ENCODE measurements at regions not wholly inside any gene's neighbourhood (a gene's known extent, or its start where the extent isn't known, plus 50 kb on each side); places are given as distances from the start of the nearest gene placed in this dataset.
"Not testable (repeated sequence)": the region's sequence is repeated elsewhere in the genome, so short reads cannot be mapped to it uniquely, and the experiment has no call there.

DNA sequence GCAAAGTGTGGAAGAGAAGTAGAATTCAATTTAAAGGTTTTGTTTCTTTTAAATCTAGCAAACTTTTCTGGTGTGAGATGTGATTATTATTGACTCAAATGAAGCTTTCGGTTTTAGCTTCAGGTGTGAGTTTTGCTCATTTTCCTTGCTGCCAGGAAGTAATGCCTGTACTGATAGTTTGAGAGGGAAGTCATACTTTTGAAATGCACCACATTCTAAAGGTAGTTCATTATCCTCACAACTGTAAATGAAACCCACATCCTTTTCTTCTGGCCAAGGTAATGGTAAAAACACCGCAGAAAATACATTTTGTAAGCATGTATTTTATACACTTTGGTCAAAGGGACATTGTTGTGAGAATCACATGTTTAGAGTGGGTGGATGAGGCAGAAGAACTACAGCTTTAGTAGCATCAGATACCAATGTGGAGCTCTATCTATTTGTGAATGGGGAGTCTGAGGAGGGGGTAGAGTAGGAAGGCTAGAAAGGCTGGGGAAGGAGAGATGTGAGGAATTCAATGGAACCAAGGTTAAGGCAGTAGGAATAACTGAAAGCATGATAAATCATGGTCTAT lies 167.0 kb upstream of the CDKN2B start:
- H3K4me1 Mint-ChIP-seq (ENCODE audit: low read depth, unreplicated experiment): peaks cover 3% of the 10 kb centered on the region
- no TSS peak for BruUV-seq (replicated peaks)
- TF ChIP-seq, protein P1, sequence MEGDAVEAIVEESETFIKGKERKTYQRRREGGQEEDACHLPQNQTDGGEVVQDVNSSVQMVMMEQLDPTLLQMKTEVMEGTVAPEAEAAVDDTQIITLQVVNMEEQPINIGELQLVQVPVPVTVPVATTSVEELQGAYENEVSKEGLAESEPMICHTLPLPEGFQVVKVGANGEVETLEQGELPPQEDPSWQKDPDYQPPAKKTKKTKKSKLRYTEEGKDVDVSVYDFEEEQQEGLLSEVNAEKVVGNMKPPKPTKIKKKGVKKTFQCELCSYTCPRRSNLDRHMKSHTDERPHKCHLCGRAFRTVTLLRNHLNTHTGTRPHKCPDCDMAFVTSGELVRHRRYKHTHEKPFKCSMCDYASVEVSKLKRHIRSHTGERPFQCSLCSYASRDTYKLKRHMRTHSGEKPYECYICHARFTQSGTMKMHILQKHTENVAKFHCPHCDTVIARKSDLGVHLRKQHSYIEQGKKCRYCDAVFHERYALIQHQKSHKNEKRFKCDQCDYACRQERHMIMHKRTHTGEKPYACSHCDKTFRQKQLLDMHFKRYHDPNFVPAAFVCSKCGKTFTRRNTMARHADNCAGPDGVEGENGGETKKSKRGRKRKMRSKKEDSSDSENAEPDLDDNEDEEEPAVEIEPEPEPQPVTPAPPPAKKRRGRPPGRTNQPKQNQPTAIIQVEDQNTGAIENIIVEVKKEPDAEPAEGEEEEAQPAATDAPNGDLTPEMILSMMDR (IDR thresholded peaks at IDR 0.05; ENCODE audit: unreplicated experiment): no peak
- intact Hi-C loops (cut with micrococcal nuclease; ENCODE audit: unreplicated experiment): no loop called here
- DNase-seq: no peak
- no peaks in the 10 kb centered on the region for H3K27me3 Mint-ChIP-seq (ENCODE audit: unreplicated experiment)
- H3K4me3 Mint-ChIP-seq (ENCODE audit: low read depth, unreplicated experiment): no peak overlapping the region
- CTCF ChIA-PET: no interaction called here
- H3K27ac Mint-ChIP-seq (ENCODE audit: unreplicated experiment): no peak overlapping the region
- H3K36me3 Mint-ChIP-seq (ENCODE audit: insufficient read depth, unreplicated experiment): no peaks in the 10 kb centered on the region
- peaks cover 5% of the 10 kb centered on the region for H3K9me3 Mint-ChIP-seq (ENCODE audit: low read depth, unreplicated experiment)

DNA sequence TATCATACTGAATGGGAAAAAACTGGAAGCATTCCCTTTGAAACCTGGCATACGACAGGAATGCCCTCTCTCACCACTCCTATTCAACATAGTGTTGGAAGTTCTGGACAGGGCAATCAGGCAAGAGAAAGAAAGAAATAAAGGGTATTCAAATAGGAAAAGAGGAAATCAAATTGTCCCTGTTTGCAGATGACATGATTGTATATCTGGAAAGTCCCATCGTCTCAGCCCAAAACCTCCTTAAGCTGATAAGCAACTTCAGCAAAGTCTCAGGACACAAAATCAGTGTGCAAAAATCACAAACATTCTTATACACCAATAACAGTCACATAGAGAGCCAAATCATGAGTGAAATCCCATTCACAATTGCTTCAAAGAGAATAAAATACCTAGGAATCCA lies 171.9 kb upstream of the CDKN2B start:
- H3K9me3 Mint-ChIP-seq (ENCODE audit: low read depth, unreplicated experiment); H3K4me3 Mint-ChIP-seq (ENCODE audit: low read depth, unreplicated experiment); H3K27ac Mint-ChIP-seq (ENCODE audit: unreplicated experiment); H3K36me3 Mint-ChIP-seq (ENCODE audit: insufficient read depth, unreplicated experiment); DNase-seq; intact Hi-C loops (cut with micrococcal nuclease; ENCODE audit: unreplicated experiment); H3K4me1 Mint-ChIP-seq (ENCODE audit: low read depth, unreplicated experiment); CTCF ChIA-PET; BruUV-seq (replicated peaks); H3K27me3 Mint-ChIP-seq (ENCODE audit: unreplicated experiment): not testable (repeated sequence)

DNA sequence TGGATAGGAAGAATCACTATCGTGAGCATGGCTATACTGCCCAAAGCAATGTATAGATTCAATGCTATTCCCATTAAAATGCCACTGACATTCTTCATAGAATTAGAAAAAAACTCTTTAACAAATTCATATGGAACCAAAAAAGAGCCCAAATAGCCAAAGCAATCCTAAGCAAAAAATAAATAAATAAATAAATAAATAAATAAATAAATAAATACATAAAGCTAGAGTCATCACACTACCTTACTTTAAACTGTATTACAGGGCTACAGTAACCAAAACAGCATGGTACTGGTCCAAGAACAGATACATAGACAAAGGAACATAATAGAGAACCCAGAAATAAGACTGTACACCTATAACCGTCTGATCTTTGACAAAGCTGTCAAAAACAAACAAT lies 180.4 kb upstream of the CDKN2B start:
- no peaks in the 10 kb centered on the region for H3K9me3 Mint-ChIP-seq (ENCODE audit: low read depth, unreplicated experiment)
- H3K4me1 Mint-ChIP-seq (ENCODE audit: low read depth, unreplicated experiment): peaks cover 15% of the 10 kb centered on the region
- TF ChIP-seq, protein P1 (IDR thresholded peaks at IDR 0.05; ENCODE audit: unreplicated experiment): no peak
- CTCF ChIA-PET: interaction anchor here (0.6 kb wide), 1 partner anchor 25 kb away, joined by 8 read pairs; no protein-coding TSS in a partner anchor
- no peak overlapping the region for H3K4me3 Mint-ChIP-seq (ENCODE audit: low read depth, unreplicated experiment)
- H3K27me3 Mint-ChIP-seq (ENCODE audit: unreplicated experiment): no peaks in the 10 kb centered on the region
- intact Hi-C loops (cut with micrococcal nuclease; ENCODE audit: unreplicated experiment): no loop called here
- DNase-seq: no peak
- no peaks in the 10 kb centered on the region for H3K36me3 Mint-ChIP-seq (ENCODE audit: insufficient read depth, unreplicated experiment)
- H3K27ac Mint-ChIP-seq (ENCODE audit: unreplicated experiment): no peak overlapping the region
- BruUV-seq (replicated peaks): no TSS peak

DNA sequence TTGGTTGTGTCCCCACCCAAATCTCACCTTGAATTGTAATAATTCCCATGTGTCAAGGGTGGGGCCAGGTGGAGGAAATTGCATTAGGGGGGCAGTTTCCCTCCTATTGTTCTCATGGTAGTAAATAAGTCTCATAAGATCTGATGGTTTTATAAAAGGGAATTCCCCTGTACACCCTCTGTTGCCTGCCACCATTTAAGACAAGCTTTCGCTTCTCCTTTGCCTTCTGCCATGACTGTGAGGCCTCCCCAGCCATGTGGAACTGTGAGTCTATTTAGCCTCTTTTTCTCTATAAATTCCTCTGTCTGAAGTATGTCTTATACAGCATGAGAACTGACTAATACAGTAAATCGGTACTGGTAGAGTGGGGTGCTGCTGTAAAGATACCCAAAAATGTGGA lies 187.9 kb upstream of the CDKN2B start:
- H3K4me1 Mint-ChIP-seq (ENCODE audit: low read depth, unreplicated experiment): not testable (repeated sequence)

DNA sequence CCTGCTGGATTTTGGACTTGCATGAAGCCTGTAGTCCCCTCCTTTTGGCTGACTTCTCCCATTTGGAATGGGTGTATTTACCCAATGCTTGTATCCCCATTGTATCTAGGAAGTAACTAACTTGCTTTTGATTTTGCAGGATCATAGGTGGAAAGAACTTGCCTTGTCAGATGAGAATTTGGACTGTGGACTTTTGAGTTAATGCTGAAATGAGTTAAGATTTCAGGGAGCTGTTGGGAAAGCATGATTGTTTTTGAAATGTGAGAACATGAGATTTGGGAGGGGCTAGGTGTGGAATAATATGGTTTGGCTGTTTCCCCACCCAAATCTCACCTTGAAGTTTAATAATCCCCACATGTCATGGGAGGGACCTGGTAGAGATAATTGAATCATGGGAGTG lies 189.6 kb upstream of the CDKN2B start:
- CTCF ChIA-PET: no interaction called here
- Mint-ChIP-seq H3K4me1 (ENCODE audit: low read depth, unreplicated experiment) (peaks cover 4% of the 10 kb centered on the region), H3K9me3 (ENCODE audit: low read depth, unreplicated experiment) (no peaks in the 10 kb centered on the region), H3K36me3 (ENCODE audit: insufficient read depth, unreplicated experiment) (no peaks in the 10 kb centered on the region), H3K27ac (ENCODE audit: unreplicated experiment) (no peak overlapping the region), H3K4me3 (ENCODE audit: low read depth, unreplicated experiment) (no peak overlapping the region), H3K27me3 (ENCODE audit: unreplicated experiment) (no peaks in the 10 kb centered on the region)
- intact Hi-C loops (cut with micrococcal nuclease; ENCODE audit: unreplicated experiment): no loop called here
- no peak for DNase-seq
- TF ChIP-seq, protein P1 (IDR thresholded peaks at IDR 0.05; ENCODE audit: unreplicated experiment): no peak
- BruUV-seq (replicated peaks): no TSS peak

More for the DNA sequence above, 187.9 kb upstream of the CDKN2B start:
- BruUV-seq (replicated peaks); H3K27me3 Mint-ChIP-seq (ENCODE audit: unreplicated experiment); intact Hi-C loops (cut with micrococcal nuclease; ENCODE audit: unreplicated experiment); H3K4me3 Mint-ChIP-seq (ENCODE audit: low read depth, unreplicated experiment); CTCF ChIA-PET; H3K27ac Mint-ChIP-seq (ENCODE audit: unreplicated experiment); H3K36me3 Mint-ChIP-seq (ENCODE audit: insufficient read depth, unreplicated experiment); H3K9me3 Mint-ChIP-seq (ENCODE audit: low read depth, unreplicated experiment); DNase-seq: not testable (repeated sequence)

All from Calu3 (cell line).